PC-3 (cell line): ENCODE measurements at regions not wholly inside any gene's neighbourhood (a gene's known extent, or its start where the extent isn't known, plus 50 kb on each side); places are given as distances from the start of the nearest gene placed in this dataset.

Experiments
- ATAC-seq: fragments of 200-7000 bp; cut with Tn5 transposase; 2 replicates; pipeline ENCODE4 v1.9.1; 2020; ENCODE audit warnings: mild to moderate bottlenecking, moderate library complexity
- BruUV-seq: library from RNA; stranded (reverse); fragments of 400-500 nt; replicated peaks from 2 replicates; lab custom pipeline; 2021; lab: Mats Ljungman, UMichigan
- CTCF ChIA-PET: fragments of 300-600 bp; sonication (Branson Sonifier 250); formaldehyde crosslinking; loops from one replicate; lab custom pipeline; 2022; ENCODE audit warnings: antibody characterized with exemption; lab: Charles Lee
- POLR2A ChIA-PET: fragments of 300-600 bp; sonication (Branson Sonifier 250); formaldehyde crosslinking; loops from one replicate; lab custom pipeline; 2022; ENCODE audit warnings: antibody characterized with exemption; ENCODE audit not compliant: unreplicated experiment; lab: Charles Lee
- DNase-seq: peaks from one replicate; pipeline ENCODE4 v3.0.0-alpha.2; 2015
- H2AFZ ChIP-seq: fragments of 300-600 bp; sonication (generic); 2 replicates; pipeline ENCODE4 v1.6.0; 2016; ENCODE audit warnings: antibody characterized with exemption, low read length
- H3F3A ChIP-seq: fragments of 300-600 bp; sonication (generic); one replicate; pipeline ENCODE4 v1.6.0; 2017; ENCODE audit warnings: antibody characterized with exemption, low read length, control low read depth, mild to moderate bottlenecking; ENCODE audit not compliant: unreplicated experiment
- H3K27ac ChIP-seq: fragments of 300-600 bp; sonication (generic); 2 replicates; pipeline ENCODE4 v1.5.1; 2016; ENCODE audit warnings: mild to moderate bottlenecking, low read length
- H3K27me3 ChIP-seq: fragments of 300-600 bp; sonication (generic); 2 replicates; pipeline ENCODE4 v1.6.1; 2016; ENCODE audit warnings: low read length, mixed read lengths
- H3K36me3 ChIP-seq: fragments of 300-600 bp; sonication (generic); 2 replicates; pipeline ENCODE4 v1.6.1; 2016; ENCODE audit warnings: low read depth, mixed run types, low read length, mixed read lengths
- H3K4me1 ChIP-seq: fragments of 300-600 bp; sonication (generic); 2 replicates; pipeline ENCODE4 v1.5.1; 2016; ENCODE audit warnings: low read length; ENCODE audit not compliant: insufficient read depth
- H3K4me2 ChIP-seq: fragments of 300-600 bp; sonication (generic); 2 replicates; pipeline ENCODE4 v1.6.0; 2016; ENCODE audit warnings: low read length
- H3K4me3 ChIP-seq: fragments of 300-600 bp; sonication (generic); 2 replicates; pipeline ENCODE4 v1.5.1; 2016; ENCODE audit warnings: mild to moderate bottlenecking, low read length, mixed read lengths
- H3K79me2 ChIP-seq: fragments of 300-600 bp; sonication (generic); 2 replicates; pipeline ENCODE4 v1.6.1; 2017; ENCODE audit warnings: low read length, mixed read lengths
- H3K9ac ChIP-seq: fragments of 300-600 bp; sonication (generic); 2 replicates; pipeline ENCODE4 v1.6.0; 2016; ENCODE audit warnings: mild to moderate bottlenecking, low read length
- H3K9me2 ChIP-seq: fragments of 300-600 bp; sonication (generic); replicated peaks from 2 replicates; pipeline ENCODE4 v1.6.1; 2016; ENCODE audit warnings: mixed run types, low read length, mixed read lengths
- H3K9me3 ChIP-seq: fragments of 300-600 bp; sonication (generic); 2 replicates; pipeline ENCODE4 v1.6.1; 2016; ENCODE audit warnings: low read length, mixed read lengths
- H4K20me1 ChIP-seq: fragments of 300-600 bp; sonication (generic); 2 replicates; pipeline ENCODE4 v1.6.1; 2016; ENCODE audit warnings: low read length, mixed read lengths
- EZH2 ChIP-seq: fragments of 300-600 bp; sonication (generic); IDR thresholded peaks from one replicate; pipeline ENCODE4 v1.6.1; 2017; ENCODE audit warnings: antibody characterized with exemption, mild to moderate bottlenecking, low read length; ENCODE audit not compliant: unreplicated experiment
- EZH2phosphoT487 ChIP-seq: fragments of 300-600 bp; sonication (generic); IDR thresholded peaks from 2 replicates; pipeline ENCODE4 v1.6.1; 2018; ENCODE audit warnings: mild to moderate bottlenecking, antibody characterized with exemption, low read length, borderline replicate concordance
- intact Hi-C: fragments of 100-400 bp; cut with micrococcal nuclease; formaldehyde crosslinking; loops from 2 replicates; pipeline ENCODE4 v1.9.0; 2023
- TF ChIP-seq, protein P1 (sequence below): fragments of 300-600 bp; sonication (generic); conservative IDR thresholded peaks from 2 replicates; pipeline ENCODE4 v1.5.1; 2017; ENCODE audit warnings: antibody characterized with exemption, low read depth, mild to moderate bottlenecking, low read length

DNA sequence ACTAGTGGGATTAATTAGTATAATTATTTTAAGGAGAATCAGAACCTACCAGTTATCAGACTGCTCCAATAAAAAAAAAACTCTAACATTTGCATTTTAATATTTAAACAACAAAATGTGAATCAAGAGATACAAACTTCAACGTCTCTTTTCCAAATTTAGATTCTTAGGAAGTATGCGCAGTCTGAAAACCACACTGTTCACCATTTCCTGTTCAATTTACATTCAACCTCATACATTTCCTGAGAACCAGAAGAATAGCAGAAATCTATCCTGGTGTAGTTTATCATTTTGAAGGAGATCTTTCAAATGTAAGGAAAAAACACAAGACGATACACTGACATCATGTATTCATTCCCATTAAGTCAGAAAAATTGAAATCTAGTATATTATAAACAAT lies 869.2 kb downstream of the EFNA5 start:
- no peak for DNase-seq
- BruUV-seq: no TSS peak
- H2AFZ ChIP-seq: no peak overlapping the region
- H3K4me3 ChIP-seq: no peak overlapping the region
- no peaks in the 10 kb centered on the region for H3F3A ChIP-seq
- intact Hi-C loops: no loop called here
- H3K79me2 ChIP-seq: no peaks in the 10 kb centered on the region
- POLR2A ChIA-PET: no interaction called here
- TF ChIP-seq, protein P1, sequence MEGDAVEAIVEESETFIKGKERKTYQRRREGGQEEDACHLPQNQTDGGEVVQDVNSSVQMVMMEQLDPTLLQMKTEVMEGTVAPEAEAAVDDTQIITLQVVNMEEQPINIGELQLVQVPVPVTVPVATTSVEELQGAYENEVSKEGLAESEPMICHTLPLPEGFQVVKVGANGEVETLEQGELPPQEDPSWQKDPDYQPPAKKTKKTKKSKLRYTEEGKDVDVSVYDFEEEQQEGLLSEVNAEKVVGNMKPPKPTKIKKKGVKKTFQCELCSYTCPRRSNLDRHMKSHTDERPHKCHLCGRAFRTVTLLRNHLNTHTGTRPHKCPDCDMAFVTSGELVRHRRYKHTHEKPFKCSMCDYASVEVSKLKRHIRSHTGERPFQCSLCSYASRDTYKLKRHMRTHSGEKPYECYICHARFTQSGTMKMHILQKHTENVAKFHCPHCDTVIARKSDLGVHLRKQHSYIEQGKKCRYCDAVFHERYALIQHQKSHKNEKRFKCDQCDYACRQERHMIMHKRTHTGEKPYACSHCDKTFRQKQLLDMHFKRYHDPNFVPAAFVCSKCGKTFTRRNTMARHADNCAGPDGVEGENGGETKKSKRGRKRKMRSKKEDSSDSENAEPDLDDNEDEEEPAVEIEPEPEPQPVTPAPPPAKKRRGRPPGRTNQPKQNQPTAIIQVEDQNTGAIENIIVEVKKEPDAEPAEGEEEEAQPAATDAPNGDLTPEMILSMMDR: no peak
- TF ChIP-seq EZH2 (no peak), EZH2phosphoT487 (no peak)
- no peak overlapping the region for H3K27ac ChIP-seq
- CTCF ChIA-PET: no interaction called here
- no peaks in the 10 kb centered on the region for H3K27me3 ChIP-seq
- no peaks in the 10 kb centered on the region for H3K4me1 ChIP-seq
- no peaks in the 10 kb centered on the region for H3K9me3 ChIP-seq
- no peaks in the 10 kb centered on the region for H4K20me1 ChIP-seq
- no peaks in the 10 kb centered on the region for H3K36me3 ChIP-seq
- H3K9me2 ChIP-seq: no peaks in the 10 kb centered on the region
- H3K4me2 ChIP-seq: no peak overlapping the region
- no peak for ATAC-seq
- H3K9ac ChIP-seq: no peak overlapping the region

DNA sequence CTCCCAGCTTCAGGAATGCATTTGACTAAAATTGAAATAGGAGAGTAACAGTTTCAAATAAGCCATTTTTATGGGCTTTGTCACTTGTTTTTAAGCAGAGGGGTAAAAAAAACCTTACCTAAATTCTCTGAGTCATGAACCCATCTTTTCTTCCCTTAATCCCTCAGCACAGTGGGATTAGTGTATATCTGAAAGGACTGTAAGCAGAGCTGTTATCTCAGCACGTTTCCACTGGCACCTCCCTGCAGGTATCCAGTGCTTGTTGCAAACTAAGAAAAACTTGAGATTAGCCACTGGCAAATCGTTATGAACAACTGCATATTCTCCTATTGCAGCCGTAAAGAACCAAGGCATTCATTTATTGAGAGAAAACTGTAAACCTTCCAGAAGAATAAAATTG lies 872.7 kb downstream of the EFNA5 start:
- H4K20me1 ChIP-seq: no peaks in the 10 kb centered on the region
- no peak overlapping the region for H3K4me3 ChIP-seq
- ChIA-PET CTCF (no interaction called here), POLR2A (no interaction called here)
- H3K9me2 ChIP-seq: no peaks in the 10 kb centered on the region
- no peaks in the 10 kb centered on the region for H3K27me3 ChIP-seq
- no peak overlapping the region for H3K4me2 ChIP-seq
- peak; percentile 69 for ATAC-seq
- no peaks in the 10 kb centered on the region for H3F3A ChIP-seq
- TF ChIP-seq EZH2phosphoT487 (no peak), EZH2 (no peak)
- TF ChIP-seq, protein P1: no peak
- no peak overlapping the region for H3K27ac ChIP-seq
- no peaks in the 10 kb centered on the region for H3K36me3 ChIP-seq
- no peaks in the 10 kb centered on the region for H3K4me1 ChIP-seq
- no peaks in the 10 kb centered on the region for H3K79me2 ChIP-seq
- no peak overlapping the region for H3K9ac ChIP-seq
- BruUV-seq: no TSS peak
- peak; percentile 36 for DNase-seq
- H3K9me3 ChIP-seq: no peaks in the 10 kb centered on the region
- no peak overlapping the region for H2AFZ ChIP-seq
- intact Hi-C loops: no loop called here

DNA sequence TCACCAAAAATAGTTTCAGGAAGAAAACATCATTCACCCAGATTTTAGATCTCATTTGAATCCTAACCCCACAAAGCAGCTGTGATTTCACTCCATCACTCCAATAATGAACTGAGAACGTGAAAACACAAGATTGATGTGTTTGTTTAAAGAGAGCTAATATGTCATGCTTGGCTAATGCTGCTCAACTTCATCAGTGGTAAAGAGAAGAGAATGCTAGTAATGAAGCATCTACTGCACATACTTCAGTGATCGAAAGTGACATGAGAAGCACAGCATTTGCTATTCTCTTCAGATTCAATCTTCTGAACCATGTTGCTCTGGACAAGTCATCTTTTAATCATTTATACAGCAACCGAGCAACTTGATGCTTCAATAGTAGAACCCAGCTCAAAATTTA lies 874.7 kb downstream of the EFNA5 start:
- BruUV-seq: no TSS peak
- intact Hi-C loops: no loop called here
- no peak overlapping the region for H3K4me2 ChIP-seq
- no peaks in the 10 kb centered on the region for H4K20me1 ChIP-seq
- H3K4me1 ChIP-seq: no peaks in the 10 kb centered on the region
- H3K9ac ChIP-seq: no peak overlapping the region
- H2AFZ ChIP-seq: no peak overlapping the region
- no peaks in the 10 kb centered on the region for H3K9me3 ChIP-seq
- no peaks in the 10 kb centered on the region for H3F3A ChIP-seq
- no peak overlapping the region for H3K27ac ChIP-seq
- no peaks in the 10 kb centered on the region for H3K27me3 ChIP-seq
- no peaks in the 10 kb centered on the region for H3K36me3 ChIP-seq
- no peaks in the 10 kb centered on the region for H3K79me2 ChIP-seq
- H3K9me2 ChIP-seq: no peaks in the 10 kb centered on the region
- ChIA-PET POLR2A (no interaction called here), CTCF (no interaction called here)
- ATAC-seq (no peak), DNase-seq (no peak)
- TF ChIP-seq, protein P1: no peak
- TF ChIP-seq EZH2 (no peak), EZH2phosphoT487 (no peak)
- no peak overlapping the region for H3K4me3 ChIP-seq
